ENCODE measurements at regions not wholly inside any gene's neighbourhood (a gene's known extent, or its start where the extent isn't known, plus 50 kb on each side); places are given as distances from the start of the nearest gene placed in this dataset.

- dilution Hi-C loops (cut with MboI; ENCODE audit: extremely low pct_ligation_motif_present, low sequenced_read_pairs): no loop called here
- no peak for FAIRE-seq
Observed at GRCh38 chr3:70532806-70533205, 220.4 kb upstream of the MDFIC2 start.

GRCh38 chr3:70531838-70532489 lies 219.5 kb upstream of the MDFIC2 start:
- no peak for FAIRE-seq
- H2AFZ ChIP-seq (ENCODE audit: control insufficient read depth, low read length): no peak overlapping the region
- H4K20me1 ChIP-seq (ENCODE audit: control insufficient read depth, extremely low read depth, insufficient read depth, low read length): no peaks in the 10 kb centered on the region
- dilution Hi-C loops (cut with MboI; ENCODE audit: extremely low pct_ligation_motif_present, low sequenced_read_pairs): no loop called here
- no peaks in the 10 kb centered on the region for H3K9me1 ChIP-seq (ENCODE audit: control insufficient read depth, extremely low read depth, insufficient read depth, low read length)
- H3K79me2 ChIP-seq (ENCODE audit: control insufficient read depth, insufficient read depth, low read length): no peaks in the 10 kb centered on the region
- DNase-seq (ENCODE audit: low read depth, low spot score): no peak
- no peak overlapping the region for H3K4me2 ChIP-seq (ENCODE audit: control insufficient read depth, extremely low read depth, insufficient read depth, low read depth, low read length)
- H3K9ac ChIP-seq (ENCODE audit: control insufficient read depth, extremely low read depth, insufficient read depth, low read length): no peak overlapping the region
- TF ChIP-seq EZH2 (IDR thresholded peaks at IDR 0.05; ENCODE audit: low read length): no peak
- TF ChIP-seq CTCF (optimal IDR thresholded peaks at IDR 0.05 in 1 of 3, IDR thresholded peaks at IDR 0.05 in 1 of 3, conservative IDR thresholded peaks at IDR 0.05 in 1 of 3; ENCODE audit: extremely low read depth in 1 of 3, insufficient read depth in 2 of 3, low read length in 3 of 3): no peak
- no peaks in the 10 kb centered on the region for H3K36me3 ChIP-seq (ENCODE audit: control insufficient read depth in 2 of 2, extremely low read depth in 1 of 2, insufficient read depth in 2 of 2, low read length in 2 of 2)
- H3K4me1 ChIP-seq (ENCODE audit: control insufficient read depth, extremely low read depth, insufficient read depth, low read length): no peaks in the 10 kb centered on the region
- no peaks in the 10 kb centered on the region for H3K27me3 ChIP-seq (ENCODE audit: control insufficient read depth, extremely low read depth, insufficient read depth, low read length)
- H3K4me3 ChIP-seq (ENCODE audit: control insufficient read depth in 2 of 3, extremely low read depth in 1 of 3, insufficient read depth in 2 of 3, low read depth in 1 of 3, low read length in 3 of 3): no peak overlapping the region
- H3K9me3 ChIP-seq (ENCODE audit: control insufficient read depth, low read depth, low read length): no peaks in the 10 kb centered on the region
- no peak overlapping the region for H3K27ac ChIP-seq (ENCODE audit: control insufficient read depth, insufficient read depth, low read length)

More at GRCh38 chr3:70532806-70533205, 220.4 kb upstream of the MDFIC2 start:
- TF ChIP-seq CTCF (optimal IDR thresholded peaks at IDR 0.05 in 1 of 3, IDR thresholded peaks at IDR 0.05 in 1 of 3, conservative IDR thresholded peaks at IDR 0.05 in 1 of 3; ENCODE audit: extremely low read depth in 1 of 3, insufficient read depth in 2 of 3, low read length in 3 of 3): no peak
- TF ChIP-seq EZH2 (IDR thresholded peaks at IDR 0.05; ENCODE audit: low read length): no peak
- no peaks in the 10 kb centered on the region for H3K79me2 ChIP-seq (ENCODE audit: control insufficient read depth, insufficient read depth, low read length)
- H3K4me2 ChIP-seq (ENCODE audit: control insufficient read depth, extremely low read depth, insufficient read depth, low read depth, low read length): no peak overlapping the region
- no peak for DNase-seq (ENCODE audit: low read depth, low spot score)
- no peaks in the 10 kb centered on the region for H3K27me3 ChIP-seq (ENCODE audit: control insufficient read depth, extremely low read depth, insufficient read depth, low read length)
- H3K9me3 ChIP-seq (ENCODE audit: control insufficient read depth, low read depth, low read length): no peaks in the 10 kb centered on the region
- no peak overlapping the region for H3K9ac ChIP-seq (ENCODE audit: control insufficient read depth, extremely low read depth, insufficient read depth, low read length)
- no peaks in the 10 kb centered on the region for H4K20me1 ChIP-seq (ENCODE audit: control insufficient read depth, extremely low read depth, insufficient read depth, low read length)
- no peaks in the 10 kb centered on the region for H3K36me3 ChIP-seq (ENCODE audit: control insufficient read depth in 2 of 2, extremely low read depth in 1 of 2, insufficient read depth in 2 of 2, low read length in 2 of 2)
- H3K4me1 ChIP-seq (ENCODE audit: control insufficient read depth, extremely low read depth, insufficient read depth, low read length): no peaks in the 10 kb centered on the region
- no peak overlapping the region for H2AFZ ChIP-seq (ENCODE audit: control insufficient read depth, low read length)
- no peak overlapping the region for H3K27ac ChIP-seq (ENCODE audit: control insufficient read depth, insufficient read depth, low read length)
- H3K4me3 ChIP-seq (ENCODE audit: control insufficient read depth in 2 of 3, extremely low read depth in 1 of 3, insufficient read depth in 2 of 3, low read depth in 1 of 3, low read length in 3 of 3): no peak overlapping the region
- no peaks in the 10 kb centered on the region for H3K9me1 ChIP-seq (ENCODE audit: control insufficient read depth, extremely low read depth, insufficient read depth, low read length)
